ENCODE measurements at regions not wholly inside any gene's neighbourhood (a gene's known extent, or its start where the extent isn't known, plus 50 kb on each side); places are given as distances from the start of the nearest gene placed in this dataset.

GRCh38 chr10:120982507-120982906 is 131.3 kb downstream of the WDR11 start:
- DNase-seq (ENCODE audit: low read depth in 4 of 4, low spot score in 2 of 4) = no peak

GRCh38 chr10:120983721-120984120 is 132.6 kb downstream of the WDR11 start:
- no peak for DNase-seq (ENCODE audit: low read depth in 4 of 4, low spot score in 2 of 4)

GRCh38 chr10:120984221-120984620 is 133.1 kb downstream of the WDR11 start:
- no peak for DNase-seq (ENCODE audit: low read depth in 4 of 4, low spot score in 2 of 4)

- DNase-seq (ENCODE audit: low read depth in 4 of 4, low spot score in 2 of 4) = no peak
Measured at GRCh38 chr10:120987359-120987758, 136.2 kb downstream of the WDR11 start.

GRCh38 chr10:120988751-120989150 is 137.6 kb downstream of the WDR11 start:
- no peak for DNase-seq (ENCODE audit: low read depth in 4 of 4, low spot score in 2 of 4)

GRCh38 chr10:120989279-120989678 is 138.1 kb downstream of the WDR11 start:
- no peak for DNase-seq (ENCODE audit: low read depth in 4 of 4, low spot score in 2 of 4)

- DNase-seq (ENCODE audit: low read depth in 4 of 4, low spot score in 2 of 4) = no peak
Measured at GRCh38 chr10:120989996-120990598, 138.9 kb downstream of the WDR11 start.

- DNase-seq (ENCODE audit: low read depth in 4 of 4, low spot score in 2 of 4) = no peak
Measured at GRCh38 chr10:120990831-120991230, 139.7 kb downstream of the WDR11 start.

GRCh38 chr10:120993089-120993488 is 141.9 kb downstream of the WDR11 start:
- DNase-seq (ENCODE audit: low read depth in 4 of 4, low spot score in 2 of 4) = no peak

GRCh38 chr10:120995768-120996167 is 144.6 kb downstream of the WDR11 start:
- DNase-seq (ENCODE audit: low read depth in 4 of 4, low spot score in 2 of 4) = no peak

GRCh38 chr10:120996456-120997034 is 145.4 kb downstream of the WDR11 start:
- DNase-seq (ENCODE audit: low read depth in 4 of 4, low spot score in 2 of 4) = no peak

- DNase-seq (ENCODE audit: low read depth in 4 of 4, low spot score in 2 of 4) = no peak
Measured at GRCh38 chr10:120997313-120997712, 146.2 kb downstream of the WDR11 start.

GRCh38 chr10:120997756-120998155 is 146.6 kb downstream of the WDR11 start:
- peak in 1 of 4 donors; percentile 14 for DNase-seq (ENCODE audit: low read depth in 4 of 4, low spot score in 2 of 4)

- DNase-seq (ENCODE audit: low read depth in 4 of 4, low spot score in 2 of 4) = no peak
Measured at GRCh38 chr10:120998251-120998650, 147.1 kb downstream of the WDR11 start.

- no peak for DNase-seq (ENCODE audit: low read depth in 4 of 4, low spot score in 2 of 4)
Measured at GRCh38 chr10:120998782-120999285, 147.7 kb downstream of the WDR11 start.

GRCh38 chr10:120999868-121000267 is 148.7 kb downstream of the WDR11 start:
- no peak for DNase-seq (ENCODE audit: low read depth in 4 of 4, low spot score in 2 of 4)

- no peak for DNase-seq (ENCODE audit: low read depth in 4 of 4, low spot score in 2 of 4)
Measured at GRCh38 chr10:121002586-121003205, 151.5 kb downstream of the WDR11 start.

- no peak for DNase-seq (ENCODE audit: low read depth in 4 of 4, low spot score in 2 of 4)
Measured at GRCh38 chr10:121005948-121006587, 154.9 kb downstream of the WDR11 start.

GRCh38 chr10:121007264-121007663 is 156.1 kb downstream of the WDR11 start:
- no peak for DNase-seq (ENCODE audit: low read depth in 4 of 4, low spot score in 2 of 4)

- DNase-seq (ENCODE audit: low read depth in 4 of 4, low spot score in 2 of 4) = no peak
Measured at GRCh38 chr10:121015916-121016315, 164.8 kb downstream of the WDR11 start.

- no peak for DNase-seq (ENCODE audit: low read depth in 4 of 4, low spot score in 2 of 4)
Measured at GRCh38 chr10:121024905-121025584, 173.9 kb downstream of the WDR11 start.
